Neural progenitor cell (in vitro differentiated cells): ENCODE measurements at regions not wholly inside any gene's neighbourhood (a gene's known extent, or its start where the extent isn't known, plus 50 kb on each side); places are given as distances from the start of the nearest gene placed in this dataset.

Experiments used
- CTCF ChIP-seq: fragments of 200-600 bp; sonication (generic); IDR thresholded peaks from 2 replicates; pipeline ENCODE4 v1.5.1; 2017; ENCODE audit warnings: antibody characterized with exemption, mild to moderate bottlenecking
- EZH2 ChIP-seq: fragments of 200-600 bp; sonication (generic); IDR thresholded peaks from 2 replicates; pipeline ENCODE4 v1.6.1; 2017; ENCODE audit warnings: antibody characterized with exemption, mild to moderate bottlenecking, moderate library complexity
- EZH2phosphoT487 ChIP-seq: fragments of 200-600 bp; sonication (generic); IDR thresholded peaks from 2 replicates; pipeline ENCODE4 v1.6.1; 2017; ENCODE audit warnings: antibody characterized with exemption

- no peak for TF ChIP-seq CTCF
- no peak for TF ChIP-seq EZH2
- no peak for TF ChIP-seq EZH2phosphoT487
Measured at GRCh38 chr3:125715651-125716050, 120.4 kb upstream of the OSBPL11 start.
